Testis (tissue), 2 donors: ENCODE measurements at regions not wholly inside any gene's neighbourhood (a gene's known extent, or its start where the extent isn't known, plus 50 kb on each side); places are given as distances from the start of the nearest gene placed in this dataset.
"Not testable (repeated sequence)": the region's sequence is repeated elsewhere in the genome, so short reads cannot be mapped to it uniquely, and the experiment has no call there.

Source experiments
- DNase-seq: peaks from one replicate; pipeline ENCODE4 v3.0.0-alpha.2; 2019
- H3K27ac ChIP-seq, 2 donors: fragments of 200-600 bp; sonication (generic); one replicate each; pipeline ENCODE4 v1.5.1; 2019
- H3K27me3 ChIP-seq: fragments of 200-600 bp; sonication (generic); one replicate; pipeline ENCODE4 v1.5.1; 2019
- H3K36me3 ChIP-seq: fragments of 200-600 bp; sonication (generic); one replicate; pipeline ENCODE4 v1.5.1; 2017; ENCODE audit warnings: low read depth; ENCODE audit errors: missing control alignments
- H3K4me1 ChIP-seq: fragments of 200-600 bp; sonication (generic); one replicate; pipeline ENCODE4 v1.5.1; 2019
- H3K4me3 ChIP-seq, 2 donors: fragments of 200-600 bp; sonication (generic); one replicate each; pipeline ENCODE4 v1.5.1; 2017 to 2019
- H3K9me3 ChIP-seq: fragments of 200-600 bp; sonication (generic); one replicate; pipeline ENCODE4 v1.5.1; 2017
- POLR2A ChIP-seq: fragments of 450-650 bp; IDR thresholded peaks from one replicate; pipeline ENCODE4 v1.6.1; 2017; ENCODE audit warnings: antibody characterized with exemption, mild to moderate bottlenecking, moderate library complexity
- WGBS, 2 donors: methylation state at CpG; one replicate each; pipeline ENCODE4 v1.1.5; 2018; 5-methylcytosine and 5-hydroxymethylcytosine counted together
- intact Hi-C: fragments of 100-400 bp; cut with DNase I; formaldehyde crosslinking; loops from one replicate; pipeline ENCODE4 v1.15.1; 2023; ENCODE audit warnings: low total_unique reads
- TF ChIP-seq, protein P1 (sequence below), 3 experiments: fragments of 450-650 bp in 2 of 3; fragments of 200-600 bp in 1 of 3; sonication (generic) in 1 of 3; IDR thresholded peaks; one replicate each; pipeline ENCODE4 v1.5.1; 2016 to 2019; ENCODE audit warnings: antibody characterized with exemption in 3 of 3, mild to moderate bottlenecking in 2 of 3, moderate library complexity in 1 of 3

DNA sequence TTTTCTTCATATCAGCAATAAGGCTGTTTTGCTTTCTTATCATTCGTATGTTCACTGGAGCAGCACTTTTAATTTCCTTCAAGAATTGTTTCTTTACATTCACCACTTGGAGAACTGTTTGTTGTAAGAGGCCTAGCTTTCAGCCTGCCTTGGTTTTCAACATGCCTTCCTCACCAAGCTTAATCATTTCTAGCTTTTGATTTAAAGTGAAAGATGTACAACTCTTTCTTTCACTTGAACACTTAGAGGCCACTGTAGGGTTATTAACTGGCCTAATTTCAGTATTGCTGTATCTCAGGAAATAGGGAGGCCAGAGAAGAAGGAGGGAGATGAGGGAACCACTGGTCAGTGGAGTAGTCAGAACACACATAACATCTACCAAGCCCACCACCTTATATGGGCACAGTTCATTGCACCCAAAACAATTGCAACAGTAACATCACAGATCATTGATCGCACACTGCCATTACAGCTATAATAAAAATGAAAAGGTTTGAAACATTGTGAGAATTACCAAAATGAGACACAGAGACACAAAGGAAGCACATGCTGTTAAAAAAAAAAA, 181.4 kb upstream of the TUBA3C start:
- H3K27ac ChIP-seq: no peak overlapping the region
- no peaks in the 10 kb centered on the region for H3K36me3 ChIP-seq
- 30% methylated on average over 2 of the region's 2 CpGs for WGBS, 2 donors
- TF ChIP-seq, protein P1, sequence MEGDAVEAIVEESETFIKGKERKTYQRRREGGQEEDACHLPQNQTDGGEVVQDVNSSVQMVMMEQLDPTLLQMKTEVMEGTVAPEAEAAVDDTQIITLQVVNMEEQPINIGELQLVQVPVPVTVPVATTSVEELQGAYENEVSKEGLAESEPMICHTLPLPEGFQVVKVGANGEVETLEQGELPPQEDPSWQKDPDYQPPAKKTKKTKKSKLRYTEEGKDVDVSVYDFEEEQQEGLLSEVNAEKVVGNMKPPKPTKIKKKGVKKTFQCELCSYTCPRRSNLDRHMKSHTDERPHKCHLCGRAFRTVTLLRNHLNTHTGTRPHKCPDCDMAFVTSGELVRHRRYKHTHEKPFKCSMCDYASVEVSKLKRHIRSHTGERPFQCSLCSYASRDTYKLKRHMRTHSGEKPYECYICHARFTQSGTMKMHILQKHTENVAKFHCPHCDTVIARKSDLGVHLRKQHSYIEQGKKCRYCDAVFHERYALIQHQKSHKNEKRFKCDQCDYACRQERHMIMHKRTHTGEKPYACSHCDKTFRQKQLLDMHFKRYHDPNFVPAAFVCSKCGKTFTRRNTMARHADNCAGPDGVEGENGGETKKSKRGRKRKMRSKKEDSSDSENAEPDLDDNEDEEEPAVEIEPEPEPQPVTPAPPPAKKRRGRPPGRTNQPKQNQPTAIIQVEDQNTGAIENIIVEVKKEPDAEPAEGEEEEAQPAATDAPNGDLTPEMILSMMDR (IDR thresholded peaks at IDR 0.05): no peak
- TF ChIP-seq POLR2A: no peak
- H3K27me3 ChIP-seq: no peaks in the 10 kb centered on the region
- DNase-seq: no peak
- no peaks in the 10 kb centered on the region for H3K4me1 ChIP-seq
- no peak overlapping the region for H3K4me3 ChIP-seq
- H3K9me3 ChIP-seq: no peaks in the 10 kb centered on the region
- intact Hi-C loops: no loop called here

DNA sequence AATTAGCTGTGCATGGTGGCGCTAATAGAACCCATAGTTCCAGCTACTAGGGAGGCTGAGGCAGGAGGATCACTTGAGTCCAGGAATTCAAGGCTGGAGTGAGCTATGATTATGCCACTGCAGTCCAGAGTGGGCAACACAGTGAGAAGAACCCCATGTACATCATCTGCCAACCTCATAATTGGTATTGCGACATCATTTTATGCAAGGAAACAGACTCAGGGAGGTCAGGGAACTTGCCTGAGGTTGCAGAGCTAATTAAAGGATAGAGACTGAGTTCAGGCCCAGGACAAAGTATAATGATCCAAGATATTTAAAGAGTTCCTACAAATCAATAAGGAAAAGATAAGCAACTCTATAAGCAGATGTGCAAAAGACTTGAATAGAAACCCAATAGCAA, 178.1 kb upstream of the TUBA3C start:
- DNase-seq, H3K4me3 ChIP-seq, H3K36me3 ChIP-seq, H3K4me1 ChIP-seq, H3K27me3 ChIP-seq, H3K27ac ChIP-seq, intact Hi-C loops, H3K9me3 ChIP-seq: not testable (repeated sequence)
- WGBS, 2 donors: 82% methylated on average over 2 of the region's 2 CpGs

DNA sequence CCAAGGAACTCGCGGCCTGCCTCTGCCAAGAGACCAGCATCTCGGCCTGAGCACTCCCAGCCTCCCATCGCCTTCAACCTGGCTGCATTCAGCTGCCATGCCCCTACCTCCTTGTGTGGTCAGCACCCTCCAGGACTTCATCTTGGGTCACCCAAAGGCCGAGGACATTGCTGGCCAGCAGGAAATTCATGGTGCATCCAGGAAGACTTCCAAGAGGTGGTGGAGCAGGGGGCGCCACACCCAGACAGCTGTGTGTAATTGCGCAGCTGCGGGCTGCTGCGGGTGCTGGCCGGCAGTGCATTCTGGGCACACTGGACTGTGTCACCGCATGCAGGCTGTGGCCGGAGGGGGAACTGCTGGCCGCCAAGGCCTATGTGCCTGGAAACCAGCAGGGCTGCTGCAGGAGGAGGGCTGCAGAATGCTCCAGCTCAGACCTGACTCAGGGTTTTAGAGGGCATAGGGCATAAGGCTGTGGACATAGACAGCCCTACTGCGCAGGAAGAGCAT, 164.3 kb upstream of the TUBA3C start:
- Histone ChIP-seq H3K27ac (no peak overlapping the region), H3K4me3 (no peak overlapping the region), H3K4me1 (no peaks in the 10 kb centered on the region), H3K9me3 (no peaks in the 10 kb centered on the region), H3K36me3 (no peaks in the 10 kb centered on the region), H3K27me3 (no peaks in the 10 kb centered on the region)
- intact Hi-C loops: no loop called here
- no peak for DNase-seq
- WGBS, 2 donors: 64 to 83% methylated on average over 8 to 11 of the region's 14 CpGs
- TF ChIP-seq POLR2A: no peak
- TF ChIP-seq, protein P1 (IDR thresholded peaks at IDR 0.05): no peak

DNA sequence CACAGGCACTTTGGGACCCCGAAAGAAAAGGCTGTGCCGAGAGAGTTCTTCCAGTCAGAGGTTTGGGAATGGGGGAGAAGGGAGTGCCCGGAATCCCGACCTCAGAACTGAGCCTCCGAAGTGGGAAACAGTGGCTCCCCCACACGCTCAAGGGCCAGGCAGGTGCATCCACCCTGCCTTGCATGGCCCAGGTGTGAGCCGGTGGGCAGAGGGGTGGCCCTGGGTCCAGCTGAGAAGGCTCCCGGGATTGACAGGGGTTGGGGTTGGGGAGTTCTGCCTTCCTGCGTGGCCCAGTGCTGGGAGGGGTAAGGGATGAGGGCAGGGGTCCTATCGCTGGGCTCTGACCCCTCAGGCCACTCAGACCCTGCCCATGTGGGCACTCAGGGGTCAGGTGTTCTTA, 163.5 kb upstream of the TUBA3C start:
- intact Hi-C loops: no loop called here

DNA sequence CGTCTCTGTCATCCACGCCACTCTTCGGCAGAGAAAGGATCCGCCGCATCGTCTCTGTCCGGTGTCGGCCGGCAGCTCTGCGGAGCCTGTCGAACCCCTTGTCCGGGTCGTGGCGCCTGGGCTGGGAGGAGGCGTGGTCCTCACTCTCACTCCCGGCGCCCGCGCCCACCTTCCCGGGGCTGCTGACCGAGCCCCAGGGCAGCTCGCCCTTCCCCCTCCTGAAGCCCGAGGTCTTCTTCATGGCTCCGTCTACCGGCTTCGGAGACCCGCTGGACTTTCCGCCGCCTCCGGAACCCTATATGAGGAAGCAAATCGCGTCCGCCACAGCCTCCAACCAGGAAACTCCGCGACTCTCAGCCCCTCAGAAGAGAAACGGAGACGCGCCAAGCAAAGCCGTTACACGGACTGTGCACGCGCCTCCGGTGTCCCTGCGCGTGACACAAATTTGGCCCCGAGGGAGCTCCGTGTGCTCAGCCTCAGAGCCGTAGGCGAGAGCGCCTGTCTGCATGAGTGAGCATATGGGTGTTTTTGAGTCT, 163.0 kb upstream of the TUBA3C start:
- H3K4me1 ChIP-seq, H3K27ac ChIP-seq, H3K27me3 ChIP-seq, H3K9me3 ChIP-seq, H3K36me3 ChIP-seq, intact Hi-C loops: not testable (repeated sequence)
- peak; percentile 39 for DNase-seq
- 19% methylated on average over 15 of the region's 50 CpGs; no CpG with 5 or more reads in 1 of the 2 donors for WGBS, 2 donors
- H3K4me3 ChIP-seq: peak overlapping the region; percentile 19 to 55

More for the DNA sequence above, 163.5 kb upstream of the TUBA3C start:
- 35% methylated on average over 10 of the region's 10 CpGs; no CpG with 5 or more reads in 1 of the 2 donors for WGBS, 2 donors
- H3K4me1 ChIP-seq: no peaks in the 10 kb centered on the region
- H3K27ac ChIP-seq: no peak overlapping the region
- peak overlapping the region in 1 of 2 donors; percentile 55 for H3K4me3 ChIP-seq
- no peak for DNase-seq
- TF ChIP-seq POLR2A: no peak
- TF ChIP-seq, protein P1 (IDR thresholded peaks at IDR 0.05): no peak
- H3K36me3 ChIP-seq: no peaks in the 10 kb centered on the region
- H3K27me3 ChIP-seq: no peaks in the 10 kb centered on the region
- no peaks in the 10 kb centered on the region for H3K9me3 ChIP-seq

DNA sequence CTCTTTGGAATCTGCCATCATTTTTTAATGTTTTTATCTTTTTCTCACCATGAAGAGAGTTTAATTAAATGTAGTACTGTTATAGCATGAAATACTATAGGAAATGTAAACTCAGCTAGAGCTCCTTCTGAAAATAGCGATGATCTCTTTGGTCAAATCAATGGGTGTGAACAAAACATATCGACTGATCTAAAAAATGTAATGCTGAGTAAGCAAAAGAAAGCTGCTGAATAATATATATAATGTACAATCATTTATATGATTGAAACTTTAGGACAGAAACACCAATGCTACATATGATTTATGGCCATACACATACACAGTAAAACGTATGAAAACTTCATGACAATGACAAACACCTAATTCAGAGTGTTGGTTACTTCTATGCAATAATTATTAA, 150.8 kb upstream of the TUBA3C start:
- H3K4me1 ChIP-seq: no peaks in the 10 kb centered on the region
- DNase-seq: no peak
- no peaks in the 10 kb centered on the region for H3K27me3 ChIP-seq
- H3K4me3 ChIP-seq: no peak overlapping the region
- no peaks in the 10 kb centered on the region for H3K9me3 ChIP-seq
- no peak overlapping the region for H3K27ac ChIP-seq
- no peaks in the 10 kb centered on the region for H3K36me3 ChIP-seq
- no peak for TF ChIP-seq POLR2A
- TF ChIP-seq, protein P1 (IDR thresholded peaks at IDR 0.05): no peak
- 54 to 73% methylated on average over 3 of the region's 3 CpGs for WGBS, 2 donors
- intact Hi-C loops: no loop called here
